ENCODE measurements at regions not wholly inside any gene's neighbourhood (a gene's known extent, or its start where the extent isn't known, plus 50 kb on each side); places are given as distances from the start of the nearest gene placed in this dataset.

DNA sequence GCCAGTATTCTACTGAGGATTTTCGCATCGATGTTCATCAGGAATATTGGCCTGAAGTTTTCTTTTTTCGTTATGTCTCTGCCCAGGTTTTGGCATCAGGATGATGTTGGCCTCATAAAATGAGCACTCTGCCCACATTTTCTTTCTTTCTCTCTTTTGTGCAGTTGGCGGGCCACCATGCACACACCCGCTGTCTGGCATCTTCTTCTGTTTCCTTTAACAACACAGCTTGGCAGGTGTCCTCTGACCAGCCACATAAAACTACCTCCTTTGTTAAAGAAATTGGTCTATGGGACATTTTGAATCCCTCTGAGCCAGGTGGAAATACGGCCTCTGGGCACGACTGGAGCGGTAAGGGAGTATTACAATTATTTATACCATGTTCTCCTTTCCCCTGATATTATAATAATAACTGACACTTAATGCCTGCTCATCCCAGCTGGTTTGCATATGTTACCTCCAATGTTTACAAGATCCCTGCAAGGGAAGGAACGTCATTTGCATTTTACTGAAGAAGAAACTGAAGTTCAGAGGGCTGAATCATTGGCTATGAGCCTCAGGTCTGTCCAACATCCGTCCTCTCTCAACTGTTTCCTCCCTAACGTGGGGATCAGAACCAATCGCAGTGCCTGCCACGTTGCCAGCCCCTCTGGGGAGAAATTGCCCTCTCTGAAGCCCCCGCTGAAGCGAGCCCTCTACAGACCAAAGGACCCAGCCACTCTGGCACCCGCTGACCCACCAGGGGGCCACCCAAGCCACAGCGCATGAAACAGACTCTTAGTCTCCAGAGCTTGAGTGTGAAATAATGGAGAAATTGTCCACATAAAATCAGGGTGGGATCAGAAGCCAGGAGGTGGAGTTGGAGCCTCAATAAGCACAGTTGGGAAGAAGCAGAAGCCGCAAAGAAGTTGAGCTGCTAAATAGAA lies 125.0 kb upstream of the FOXK1 start:
- TF ChIP-seq, protein P1, sequence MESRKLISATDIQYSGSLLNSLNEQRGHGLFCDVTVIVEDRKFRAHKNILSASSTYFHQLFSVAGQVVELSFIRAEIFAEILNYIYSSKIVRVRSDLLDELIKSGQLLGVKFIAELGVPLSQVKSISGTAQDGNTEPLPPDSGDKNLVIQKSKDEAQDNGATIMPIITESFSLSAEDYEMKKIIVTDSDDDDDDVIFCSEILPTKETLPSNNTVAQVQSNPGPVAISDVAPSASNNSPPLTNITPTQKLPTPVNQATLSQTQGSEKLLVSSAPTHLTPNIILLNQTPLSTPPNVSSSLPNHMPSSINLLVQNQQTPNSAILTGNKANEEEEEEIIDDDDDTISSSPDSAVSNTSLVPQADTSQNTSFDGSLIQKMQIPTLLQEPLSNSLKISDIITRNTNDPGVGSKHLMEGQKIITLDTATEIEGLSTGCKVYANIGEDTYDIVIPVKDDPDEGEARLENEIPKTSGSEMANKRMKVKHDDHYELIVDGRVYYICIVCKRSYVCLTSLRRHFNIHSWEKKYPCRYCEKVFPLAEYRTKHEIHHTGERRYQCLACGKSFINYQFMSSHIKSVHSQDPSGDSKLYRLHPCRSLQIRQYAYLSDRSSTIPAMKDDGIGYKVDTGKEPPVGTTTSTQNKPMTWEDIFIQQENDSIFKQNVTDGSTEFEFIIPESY (CRISPR knock-in tag; IDR thresholded peaks at IDR 0.05), result no peak
- TF ChIP-seq, protein P2, sequence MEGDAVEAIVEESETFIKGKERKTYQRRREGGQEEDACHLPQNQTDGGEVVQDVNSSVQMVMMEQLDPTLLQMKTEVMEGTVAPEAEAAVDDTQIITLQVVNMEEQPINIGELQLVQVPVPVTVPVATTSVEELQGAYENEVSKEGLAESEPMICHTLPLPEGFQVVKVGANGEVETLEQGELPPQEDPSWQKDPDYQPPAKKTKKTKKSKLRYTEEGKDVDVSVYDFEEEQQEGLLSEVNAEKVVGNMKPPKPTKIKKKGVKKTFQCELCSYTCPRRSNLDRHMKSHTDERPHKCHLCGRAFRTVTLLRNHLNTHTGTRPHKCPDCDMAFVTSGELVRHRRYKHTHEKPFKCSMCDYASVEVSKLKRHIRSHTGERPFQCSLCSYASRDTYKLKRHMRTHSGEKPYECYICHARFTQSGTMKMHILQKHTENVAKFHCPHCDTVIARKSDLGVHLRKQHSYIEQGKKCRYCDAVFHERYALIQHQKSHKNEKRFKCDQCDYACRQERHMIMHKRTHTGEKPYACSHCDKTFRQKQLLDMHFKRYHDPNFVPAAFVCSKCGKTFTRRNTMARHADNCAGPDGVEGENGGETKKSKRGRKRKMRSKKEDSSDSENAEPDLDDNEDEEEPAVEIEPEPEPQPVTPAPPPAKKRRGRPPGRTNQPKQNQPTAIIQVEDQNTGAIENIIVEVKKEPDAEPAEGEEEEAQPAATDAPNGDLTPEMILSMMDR (IDR thresholded peaks at IDR 0.05 in 2 of 3, conservative IDR thresholded peaks at IDR 0.05 in 1 of 3; ENCODE audit: insufficient read depth in 2 of 3, low read depth in 1 of 3, low read length in 3 of 3), result no peak
- TF ChIP-seq ZNF263 (CRISPR knock-in tag; IDR thresholded peaks at IDR 0.05; ENCODE audit: borderline replicate concordance), result no peak
- no peak for TF ChIP-seq ATF2 (CRISPR knock-in tag; IDR thresholded peaks at IDR 0.05)
- no peak for TF ChIP-seq ZNF184 (CRISPR knock-in tag; IDR thresholded peaks at IDR 0.05)
- TF ChIP-seq NBN (IDR thresholded peaks at IDR 0.05; ENCODE audit: low read depth), result no peak
- TF ChIP-seq, protein P3, sequence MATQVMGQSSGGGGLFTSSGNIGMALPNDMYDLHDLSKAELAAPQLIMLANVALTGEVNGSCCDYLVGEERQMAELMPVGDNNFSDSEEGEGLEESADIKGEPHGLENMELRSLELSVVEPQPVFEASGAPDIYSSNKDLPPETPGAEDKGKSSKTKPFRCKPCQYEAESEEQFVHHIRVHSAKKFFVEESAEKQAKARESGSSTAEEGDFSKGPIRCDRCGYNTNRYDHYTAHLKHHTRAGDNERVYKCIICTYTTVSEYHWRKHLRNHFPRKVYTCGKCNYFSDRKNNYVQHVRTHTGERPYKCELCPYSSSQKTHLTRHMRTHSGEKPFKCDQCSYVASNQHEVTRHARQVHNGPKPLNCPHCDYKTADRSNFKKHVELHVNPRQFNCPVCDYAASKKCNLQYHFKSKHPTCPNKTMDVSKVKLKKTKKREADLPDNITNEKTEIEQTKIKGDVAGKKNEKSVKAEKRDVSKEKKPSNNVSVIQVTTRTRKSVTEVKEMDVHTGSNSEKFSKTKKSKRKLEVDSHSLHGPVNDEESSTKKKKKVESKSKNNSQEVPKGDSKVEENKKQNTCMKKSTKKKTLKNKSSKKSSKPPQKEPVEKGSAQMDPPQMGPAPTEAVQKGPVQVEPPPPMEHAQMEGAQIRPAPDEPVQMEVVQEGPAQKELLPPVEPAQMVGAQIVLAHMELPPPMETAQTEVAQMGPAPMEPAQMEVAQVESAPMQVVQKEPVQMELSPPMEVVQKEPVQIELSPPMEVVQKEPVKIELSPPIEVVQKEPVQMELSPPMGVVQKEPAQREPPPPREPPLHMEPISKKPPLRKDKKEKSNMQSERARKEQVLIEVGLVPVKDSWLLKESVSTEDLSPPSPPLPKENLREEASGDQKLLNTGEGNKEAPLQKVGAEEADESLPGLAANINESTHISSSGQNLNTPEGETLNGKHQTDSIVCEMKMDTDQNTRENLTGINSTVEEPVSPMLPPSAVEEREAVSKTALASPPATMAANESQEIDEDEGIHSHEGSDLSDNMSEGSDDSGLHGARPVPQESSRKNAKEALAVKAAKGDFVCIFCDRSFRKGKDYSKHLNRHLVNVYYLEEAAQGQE (IDR thresholded peaks at IDR 0.05; ENCODE audit: borderline replicate concordance), result no peak
- TF ChIP-seq, protein P3 (CRISPR knock-in tag; IDR thresholded peaks at IDR 0.05; ENCODE audit: low read depth), result no peak
- no peak for TF ChIP-seq CEBPB (tag; IDR thresholded peaks at IDR 0.05)
- TF ChIP-seq POLR2A (conservative IDR thresholded peaks at IDR 0.05), result no peak
- no peak for TF ChIP-seq HDAC1 (IDR thresholded peaks at IDR 0.05)
- TF ChIP-seq FOXK1 (CRISPR knock-in tag; IDR thresholded peaks at IDR 0.05; ENCODE audit: borderline replicate concordance), result no peak
- no peak for TF ChIP-seq SIRT6 (IDR thresholded peaks at IDR 0.05; ENCODE audit: low read depth, low read length)
- no peak for TF ChIP-seq C11orf30 (IDR thresholded peaks at IDR 0.05; ENCODE audit: low read depth)

Measured in K562 (cell line).